HG03280 (cell line): ENCODE measurements at regions not wholly inside any gene's neighbourhood (a gene's known extent, or its start where the extent isn't known, plus 50 kb on each side); places are given as distances from the start of the nearest gene placed in this dataset.
"Not testable (repeated sequence)": the region's sequence is repeated elsewhere in the genome, so short reads cannot be mapped to it uniquely, and the experiment has no call there.

Source experiments
- ATAC-seq: cut with Tn5 transposase; IDR thresholded peaks from one replicate; pipeline ENCODE4 v1.9.1; 2021; ENCODE audit warnings: mild to moderate bottlenecking, moderate library complexity; ENCODE audit not compliant: unreplicated experiment

- ATAC-seq = no peak
Observed at GRCh38 chr18:10240973-10241372, 213.5 kb upstream of the APCDD1 start.

GRCh38 chr18:10241579-10241978 lies 212.9 kb upstream of the APCDD1 start:
- no peak for ATAC-seq

GRCh38 chr18:10242936-10243680 lies 211.3 kb upstream of the APCDD1 start:
- ATAC-seq = no peak

- ATAC-seq = no peak
Observed at GRCh38 chr18:10244341-10244740, 210.1 kb upstream of the APCDD1 start.

GRCh38 chr18:10245031-10245845 lies 209.2 kb upstream of the APCDD1 start:
- no peak for ATAC-seq

GRCh38 chr18:10245846-10246175 lies 208.6 kb upstream of the APCDD1 start:
- no peak for ATAC-seq

- ATAC-seq = no peak
Observed at GRCh38 chr18:10247021-10247741, 207.3 kb upstream of the APCDD1 start.

GRCh38 chr18:10247742-10248082 lies 206.7 kb upstream of the APCDD1 start:
- no peak for ATAC-seq

- no peak for ATAC-seq
Observed at GRCh38 chr18:10248738-10249137, 205.7 kb upstream of the APCDD1 start.

GRCh38 chr18:10249270-10249669 lies 205.2 kb upstream of the APCDD1 start:
- no peak for ATAC-seq

- no peak for ATAC-seq
Observed at GRCh38 chr18:10249801-10250200, 204.6 kb upstream of the APCDD1 start.

- ATAC-seq = no peak
Observed at GRCh38 chr18:10252494-10252893, 201.9 kb upstream of the APCDD1 start.

- no peak for ATAC-seq
Observed at GRCh38 chr18:10252952-10253705, 201.3 kb upstream of the APCDD1 start.

GRCh38 chr18:10256276-10256675 lies 198.2 kb upstream of the APCDD1 start:
- ATAC-seq = not testable (repeated sequence)

GRCh38 chr18:10258836-10259474 lies 195.5 kb upstream of the APCDD1 start:
- ATAC-seq = no peak

- no peak for ATAC-seq
Observed at GRCh38 chr18:10259901-10260300, 194.5 kb upstream of the APCDD1 start.

- no peak for ATAC-seq
Observed at GRCh38 chr18:10261344-10262276, 192.8 kb upstream of the APCDD1 start.

GRCh38 chr18:10262566-10262965 lies 191.9 kb upstream of the APCDD1 start:
- ATAC-seq = no peak

GRCh38 chr18:10264260-10264659 lies 190.2 kb upstream of the APCDD1 start:
- no peak for ATAC-seq
